GM12872 (cell line): ENCODE measurements at regions not wholly inside any gene's neighbourhood (a gene's known extent, or its start where the extent isn't known, plus 50 kb on each side); places are given as distances from the start of the nearest gene placed in this dataset.

ENCODE experiments used
- TF ChIP-seq, protein P1 (sequence below): IDR thresholded peaks from 3 replicates; pipeline ENCODE4 v1.5.1; 2011; ENCODE audit warnings: low read depth, mild to moderate bottlenecking, low read length, moderate library complexity; ENCODE audit not compliant: insufficient read depth

DNA sequence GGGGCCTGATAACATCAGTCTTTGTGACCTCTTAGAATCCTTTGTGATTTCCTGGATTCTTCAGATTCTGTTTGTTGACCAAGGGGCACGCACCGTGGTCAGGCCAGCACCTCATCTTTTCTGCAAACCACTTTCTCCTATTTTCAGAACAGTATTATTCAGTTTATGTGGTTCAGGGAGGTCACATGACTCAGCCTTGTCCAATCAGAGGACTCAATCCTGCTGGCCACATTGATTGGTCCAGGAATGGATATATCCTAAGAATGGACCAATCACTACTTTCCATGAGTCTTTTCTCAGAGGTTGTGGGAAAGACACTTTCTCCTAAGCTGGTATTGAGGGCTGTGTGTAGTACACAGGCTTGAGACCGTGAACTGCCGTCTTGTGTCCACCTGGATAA lies 123.1 kb upstream of the EEF2KMT start:
- TF ChIP-seq, protein P1, sequence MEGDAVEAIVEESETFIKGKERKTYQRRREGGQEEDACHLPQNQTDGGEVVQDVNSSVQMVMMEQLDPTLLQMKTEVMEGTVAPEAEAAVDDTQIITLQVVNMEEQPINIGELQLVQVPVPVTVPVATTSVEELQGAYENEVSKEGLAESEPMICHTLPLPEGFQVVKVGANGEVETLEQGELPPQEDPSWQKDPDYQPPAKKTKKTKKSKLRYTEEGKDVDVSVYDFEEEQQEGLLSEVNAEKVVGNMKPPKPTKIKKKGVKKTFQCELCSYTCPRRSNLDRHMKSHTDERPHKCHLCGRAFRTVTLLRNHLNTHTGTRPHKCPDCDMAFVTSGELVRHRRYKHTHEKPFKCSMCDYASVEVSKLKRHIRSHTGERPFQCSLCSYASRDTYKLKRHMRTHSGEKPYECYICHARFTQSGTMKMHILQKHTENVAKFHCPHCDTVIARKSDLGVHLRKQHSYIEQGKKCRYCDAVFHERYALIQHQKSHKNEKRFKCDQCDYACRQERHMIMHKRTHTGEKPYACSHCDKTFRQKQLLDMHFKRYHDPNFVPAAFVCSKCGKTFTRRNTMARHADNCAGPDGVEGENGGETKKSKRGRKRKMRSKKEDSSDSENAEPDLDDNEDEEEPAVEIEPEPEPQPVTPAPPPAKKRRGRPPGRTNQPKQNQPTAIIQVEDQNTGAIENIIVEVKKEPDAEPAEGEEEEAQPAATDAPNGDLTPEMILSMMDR: no peak

DNA sequence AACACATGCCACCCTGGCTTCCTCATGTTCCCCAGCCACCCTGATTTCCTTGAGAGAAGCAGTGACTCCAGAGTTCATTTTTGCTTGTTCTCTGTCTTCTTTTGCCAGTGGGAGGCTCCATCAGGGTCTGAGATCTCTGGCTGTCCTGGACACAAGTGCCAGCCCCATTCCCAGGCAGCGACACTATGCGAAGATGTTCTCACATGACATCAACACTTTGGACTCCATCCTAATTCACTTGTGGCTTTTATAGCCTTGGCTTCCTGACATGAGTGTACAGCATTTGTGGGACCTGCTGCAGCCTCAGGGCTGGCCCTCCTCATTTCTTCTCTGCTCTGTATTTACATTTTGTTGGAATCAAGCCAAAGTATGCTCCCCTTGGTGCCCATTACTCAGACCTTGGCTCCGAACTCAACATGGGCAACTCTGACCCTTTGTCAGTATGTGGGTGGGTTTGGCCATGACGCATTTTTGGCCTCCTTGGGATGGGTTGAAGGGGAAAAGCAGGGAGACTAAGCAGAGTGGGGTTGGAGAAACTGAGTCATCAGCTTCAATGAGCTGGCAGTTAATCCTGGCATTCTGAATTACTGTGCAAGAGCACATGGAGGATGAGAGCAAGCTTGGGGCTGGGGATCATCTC lies 119.0 kb upstream of the EEF2KMT start:
- TF ChIP-seq, protein P1: no peak

DNA sequence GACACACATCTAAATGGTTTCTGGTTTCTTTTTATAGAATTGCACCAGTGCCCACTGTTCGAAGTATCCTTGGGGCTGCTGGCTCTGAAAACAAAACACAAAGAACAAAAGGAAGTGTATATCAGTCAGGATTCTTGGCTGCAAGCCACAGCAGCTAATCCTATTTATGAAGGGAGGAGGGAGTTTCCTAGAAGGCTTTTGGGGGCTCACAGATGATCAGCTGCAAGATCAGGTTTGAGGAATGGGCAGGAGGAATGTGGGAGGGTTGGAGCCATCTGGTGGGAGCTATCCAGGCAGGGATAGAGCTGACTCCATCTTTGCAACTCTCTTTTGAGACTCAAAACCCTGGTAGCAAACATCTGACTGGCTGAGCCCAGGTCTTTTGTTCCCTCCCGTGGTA lies 118.3 kb upstream of the EEF2KMT start:
- TF ChIP-seq, protein P1: no peak

DNA sequence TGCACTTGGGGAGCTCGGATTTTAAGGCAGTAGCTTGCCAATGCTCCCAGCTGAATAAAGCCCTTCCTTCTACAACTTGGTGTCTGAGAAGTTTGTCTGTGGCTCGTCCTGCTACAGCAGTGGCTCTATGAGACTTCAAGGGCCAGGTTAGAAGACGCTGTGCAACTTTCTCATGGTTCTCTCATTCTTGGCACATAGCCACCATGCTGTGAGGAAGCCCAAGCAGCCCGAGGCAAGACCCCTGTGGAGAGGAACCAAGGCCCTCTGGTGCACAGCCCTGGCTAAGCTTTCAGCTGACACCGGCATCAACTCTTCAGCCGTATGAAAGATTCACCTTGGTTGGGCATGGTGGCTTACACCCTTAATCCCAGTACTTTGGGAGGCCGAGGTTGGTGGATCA lies 116.9 kb upstream of the EEF2KMT start:
- TF ChIP-seq, protein P1: no peak

DNA sequence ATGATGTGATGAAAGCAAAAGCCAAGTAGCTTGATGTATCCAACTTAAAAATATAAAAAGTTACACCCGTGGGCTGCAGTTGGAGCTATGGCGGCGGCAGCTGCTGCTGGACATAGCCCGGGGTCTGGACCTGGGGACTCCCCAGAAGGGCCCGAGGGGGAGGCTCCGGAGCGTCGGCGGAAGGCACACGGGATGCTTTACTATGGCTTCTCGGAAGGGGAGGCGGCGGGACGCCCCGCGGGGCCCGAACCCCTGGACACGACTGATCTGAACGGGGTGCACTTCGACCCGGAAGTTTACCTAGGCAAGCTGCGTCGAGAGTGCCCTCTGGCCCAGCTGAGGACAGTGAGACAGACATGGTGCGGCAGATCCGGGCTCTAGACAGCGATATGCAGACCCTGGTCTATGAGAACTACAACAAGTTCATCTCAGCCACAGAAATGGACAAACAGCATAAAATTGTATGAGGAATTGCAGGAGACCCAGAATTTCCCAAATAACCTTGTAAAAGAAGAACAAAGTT lies 109.5 kb upstream of the EEF2KMT start:
- TF ChIP-seq, protein P1: no peak

DNA sequence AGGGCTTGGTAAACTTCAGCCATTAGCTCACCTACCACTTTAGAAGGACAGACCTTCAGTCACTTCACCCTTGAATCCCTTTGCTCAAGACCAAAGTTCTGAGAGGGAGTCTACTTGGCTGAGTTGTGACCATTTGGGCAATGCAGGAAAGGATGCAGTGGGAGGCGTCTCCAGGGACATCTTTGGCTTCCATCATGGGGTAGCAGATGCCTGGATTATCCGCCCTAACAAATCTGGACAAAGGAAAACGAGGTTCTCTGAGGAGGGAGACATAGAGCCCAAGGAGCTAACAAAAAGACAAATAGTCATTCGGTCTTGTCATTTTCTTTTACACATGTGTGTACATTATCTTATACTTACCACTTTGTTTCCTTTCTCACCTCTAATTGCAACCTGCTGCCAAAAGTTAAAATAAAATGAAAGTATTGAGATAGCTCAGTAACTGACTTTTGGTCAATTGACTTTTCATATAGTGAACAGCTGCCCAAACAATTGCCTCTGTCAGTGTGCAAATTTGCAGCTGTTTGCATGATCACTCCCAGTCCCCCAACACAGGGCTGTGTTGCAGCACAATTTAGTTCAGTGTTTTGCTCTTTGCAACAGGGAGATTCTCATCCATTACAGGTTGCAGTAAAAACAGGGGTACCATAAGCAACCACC lies 108.9 kb upstream of the EEF2KMT start:
- TF ChIP-seq, protein P1: no peak

DNA sequence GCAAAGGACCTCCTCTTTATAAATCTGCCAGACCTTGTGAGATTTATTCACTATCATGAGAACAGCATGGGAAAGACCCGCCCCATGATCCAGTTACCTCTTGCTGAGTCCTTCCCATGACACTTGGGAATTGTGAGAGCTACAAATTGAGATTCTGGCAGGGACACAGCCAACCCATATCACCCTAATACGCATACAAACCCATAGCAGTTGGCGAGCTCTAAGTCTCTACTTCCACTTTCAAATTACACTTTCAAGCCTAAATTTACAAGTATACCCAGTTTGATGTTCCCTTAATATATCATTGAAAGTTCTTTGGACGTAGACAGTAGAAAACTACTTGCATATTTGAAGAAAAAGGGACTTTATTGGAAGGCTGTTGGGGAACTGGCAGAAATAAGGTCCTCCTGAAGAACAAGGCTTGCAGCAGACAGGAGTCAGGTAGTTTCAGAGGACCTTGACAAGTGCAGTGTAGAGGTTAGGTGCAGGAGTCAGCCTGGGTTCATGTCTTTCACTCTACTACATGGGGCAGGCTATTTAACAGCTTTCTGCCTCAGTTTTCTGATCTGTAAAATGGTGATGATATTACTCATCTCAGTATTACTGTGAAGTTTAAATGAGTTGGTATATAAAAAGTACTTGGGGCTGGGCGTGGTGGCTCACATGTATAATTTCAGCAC lies 107.9 kb upstream of the EEF2KMT start:
- TF ChIP-seq, protein P1: no peak
